ENCODE measurements at regions not wholly inside any gene's neighbourhood (a gene's known extent, or its start where the extent isn't known, plus 50 kb on each side); places are given as distances from the start of the nearest gene placed in this dataset.

DNA sequence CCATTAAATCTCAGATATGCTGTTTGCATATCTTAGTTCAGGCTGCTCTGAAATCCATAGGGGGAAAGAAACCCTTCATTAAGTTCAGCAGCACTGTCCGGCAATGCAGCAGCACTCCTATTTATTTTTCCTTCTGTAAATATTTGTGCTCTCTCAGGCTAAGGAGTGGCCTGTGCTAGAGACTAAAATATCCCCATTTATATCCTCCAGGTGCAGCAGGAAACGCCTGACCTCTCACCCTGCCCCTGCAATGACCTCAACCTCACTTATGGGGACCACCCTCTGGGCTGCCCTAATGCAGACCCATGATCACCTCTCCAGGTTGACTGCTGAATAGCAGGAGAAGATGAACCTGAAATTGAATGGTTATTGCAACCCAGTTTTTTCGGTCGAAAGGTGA lies 165.0 kb upstream of the ELAC2 start:
- no peak for TF ChIP-seq EZH2 (IDR thresholded peaks at IDR 0.05)
- TF ChIP-seq FOXP2 (optimal IDR thresholded peaks at IDR 0.05; ENCODE audit: control extremely low read depth, extremely low read length, insufficient read depth): no peak
- no peak for TF ChIP-seq POLR2AphosphoS5 (IDR thresholded peaks at IDR 0.05; ENCODE audit: borderline replicate concordance, low read depth, low read length)
